ENCODE measurements at regions not wholly inside any gene's neighbourhood (a gene's known extent, or its start where the extent isn't known, plus 50 kb on each side); places are given as distances from the start of the nearest gene placed in this dataset.

GRCh38 chr2:468648-469336 lies 180.9 kb upstream of the ALKAL2 start:
- no peak overlapping the region for H3K27ac ChIP-seq
- no peaks in the 10 kb centered on the region for H3K9me3 ChIP-seq
- no peaks in the 10 kb centered on the region for H3K36me3 ChIP-seq
- no peaks in the 10 kb centered on the region for H3K4me1 ChIP-seq
- DNase-seq (no peak), ATAC-seq (no peak)
- H3K4me3 ChIP-seq: no peak overlapping the region
- H3K27me3 ChIP-seq (ENCODE audit: low read depth): peaks cover 39% of the 10 kb centered on the region
- TF ChIP-seq, protein P1, sequence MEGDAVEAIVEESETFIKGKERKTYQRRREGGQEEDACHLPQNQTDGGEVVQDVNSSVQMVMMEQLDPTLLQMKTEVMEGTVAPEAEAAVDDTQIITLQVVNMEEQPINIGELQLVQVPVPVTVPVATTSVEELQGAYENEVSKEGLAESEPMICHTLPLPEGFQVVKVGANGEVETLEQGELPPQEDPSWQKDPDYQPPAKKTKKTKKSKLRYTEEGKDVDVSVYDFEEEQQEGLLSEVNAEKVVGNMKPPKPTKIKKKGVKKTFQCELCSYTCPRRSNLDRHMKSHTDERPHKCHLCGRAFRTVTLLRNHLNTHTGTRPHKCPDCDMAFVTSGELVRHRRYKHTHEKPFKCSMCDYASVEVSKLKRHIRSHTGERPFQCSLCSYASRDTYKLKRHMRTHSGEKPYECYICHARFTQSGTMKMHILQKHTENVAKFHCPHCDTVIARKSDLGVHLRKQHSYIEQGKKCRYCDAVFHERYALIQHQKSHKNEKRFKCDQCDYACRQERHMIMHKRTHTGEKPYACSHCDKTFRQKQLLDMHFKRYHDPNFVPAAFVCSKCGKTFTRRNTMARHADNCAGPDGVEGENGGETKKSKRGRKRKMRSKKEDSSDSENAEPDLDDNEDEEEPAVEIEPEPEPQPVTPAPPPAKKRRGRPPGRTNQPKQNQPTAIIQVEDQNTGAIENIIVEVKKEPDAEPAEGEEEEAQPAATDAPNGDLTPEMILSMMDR (IDR thresholded peaks at IDR 0.05): no peak
- intact Hi-C loops (cut with DNase I): no loop called here

GRCh38 chr2:467892-468647 lies 180.2 kb upstream of the ALKAL2 start:
- Histone ChIP-seq H3K36me3 (no peaks in the 10 kb centered on the region), H3K27me3 (ENCODE audit: low read depth) (peaks cover 39% of the 10 kb centered on the region), H3K9me3 (no peaks in the 10 kb centered on the region), H3K4me1 (no peaks in the 10 kb centered on the region), H3K4me3 (peak overlapping the region; percentile 27), H3K27ac (no peak overlapping the region)
- intact Hi-C loops (cut with DNase I): no loop called here
- TF ChIP-seq, protein P1 (IDR thresholded peaks at IDR 0.05): no peak
- DNase-seq (no peak), ATAC-seq (peak in 1 of 2 donors; percentile 19)

GRCh38 chr2:467543-467891 lies 179.6 kb upstream of the ALKAL2 start:
- Histone ChIP-seq H3K27me3 (ENCODE audit: low read depth) (peaks cover 39% of the 10 kb centered on the region), H3K9me3 (no peaks in the 10 kb centered on the region), H3K36me3 (no peaks in the 10 kb centered on the region), H3K27ac (no peak overlapping the region), H3K4me3 (peak overlapping the region; percentile 27), H3K4me1 (no peaks in the 10 kb centered on the region)
- no peak for DNase-seq
- ATAC-seq: no peak
- TF ChIP-seq, protein P1 (IDR thresholded peaks at IDR 0.05): no peak
- intact Hi-C loops (cut with DNase I): no loop called here

DNA sequence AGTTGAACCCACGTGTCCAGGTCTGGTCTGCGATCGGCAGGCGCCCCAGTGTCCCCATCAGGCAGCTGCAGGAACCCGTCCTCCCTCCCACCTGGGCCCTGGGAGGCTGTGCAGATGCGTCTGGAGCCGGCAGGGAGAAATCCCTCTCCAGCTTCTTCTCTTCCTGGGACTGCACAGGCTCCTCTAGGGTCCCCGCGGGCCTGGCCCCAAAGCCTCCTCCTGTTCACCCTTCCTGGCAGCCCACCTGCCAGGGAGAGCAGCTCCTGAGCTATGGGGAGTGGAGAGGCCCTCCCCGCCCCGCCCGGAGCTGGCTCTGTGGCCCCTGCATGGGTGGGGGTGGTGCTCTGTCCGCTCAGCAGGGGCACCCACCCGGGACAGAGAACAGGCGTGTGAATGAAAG lies 179.2 kb upstream of the ALKAL2 start:
- Histone ChIP-seq H3K27ac (no peak overlapping the region), H3K4me3 (no peak overlapping the region), H3K9me3 (no peaks in the 10 kb centered on the region), H3K36me3 (no peaks in the 10 kb centered on the region), H3K27me3 (ENCODE audit: low read depth) (peaks cover 39% of the 10 kb centered on the region), H3K4me1 (no peaks in the 10 kb centered on the region)
- intact Hi-C loops (cut with DNase I): no loop called here
- DNase-seq: no peak
- TF ChIP-seq, protein P1 (IDR thresholded peaks at IDR 0.05): no peak
- ATAC-seq: peak in 1 of 2 donors; percentile 31

DNA sequence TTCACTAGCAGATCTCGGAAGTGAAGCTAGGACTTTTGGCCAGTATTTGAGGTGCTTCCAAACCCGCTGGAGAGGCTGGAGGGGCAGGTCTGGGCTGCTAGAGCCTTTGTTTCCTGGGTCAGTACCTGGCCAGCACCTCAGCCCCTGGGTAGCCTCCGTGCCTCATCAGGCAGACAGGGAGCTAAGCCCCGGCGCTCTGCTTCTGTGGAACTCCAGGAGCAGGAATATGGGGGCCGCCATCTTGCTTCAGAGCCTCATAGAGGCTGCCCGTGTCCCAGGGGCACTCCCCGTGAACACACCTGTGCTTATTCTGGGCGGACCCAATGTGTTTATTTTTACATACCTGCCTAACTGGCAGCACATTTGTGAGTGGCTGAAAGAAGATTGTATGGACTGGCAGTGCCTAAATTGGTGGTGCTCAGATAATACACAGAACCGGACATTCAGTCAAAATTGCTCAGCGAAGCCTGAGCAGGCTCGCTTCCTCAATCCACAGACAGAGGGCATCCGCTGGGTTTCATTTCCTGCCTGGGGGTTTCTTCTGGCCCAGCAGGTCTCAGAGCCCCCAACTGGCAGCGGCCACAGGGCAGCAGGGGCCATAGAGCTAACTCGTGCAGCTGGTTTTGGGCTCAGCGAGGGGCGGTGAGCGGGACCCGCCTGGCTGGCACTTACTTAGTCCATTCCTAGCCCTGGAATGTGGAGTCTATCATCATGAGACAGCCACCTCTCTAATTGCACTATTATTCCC lies 176.8 kb upstream of the ALKAL2 start:
- intact Hi-C loops (cut with DNase I): no loop called here
- H3K4me1 ChIP-seq: peaks cover 8% of the 10 kb centered on the region
- H3K9me3 ChIP-seq: no peaks in the 10 kb centered on the region
- TF ChIP-seq, protein P1 (IDR thresholded peaks at IDR 0.05): no peak
- peaks cover 39% of the 10 kb centered on the region for H3K27me3 ChIP-seq (ENCODE audit: low read depth)
- DNase-seq: no peak
- H3K36me3 ChIP-seq: no peaks in the 10 kb centered on the region
- no peak overlapping the region for H3K27ac ChIP-seq
- no peak overlapping the region for H3K4me3 ChIP-seq
- ATAC-seq: no peak
